WTC11 (cell line): ENCODE measurements at regions not wholly inside any gene's neighbourhood (a gene's known extent, or its start where the extent isn't known, plus 50 kb on each side); places are given as distances from the start of the nearest gene placed in this dataset.

ENCODE experiments used
- CREM ChIP-seq: sonication (generic); formaldehyde crosslinking; IDR thresholded peaks from 2 replicates; pipeline ENCODE4 v1.8.1; 2022; ENCODE audit warnings: mild to moderate bottlenecking, missing genetic modification reagents, moderate library complexity
- ETV6 ChIP-seq: sonication (generic); formaldehyde crosslinking; IDR thresholded peaks from 2 replicates; pipeline ENCODE4 v1.8.1; 2022; ENCODE audit warnings: mild to moderate bottlenecking, missing genetic modification reagents
- MXD4 ChIP-seq: fragments of 250-450 bp; sonication (Bioruptor Pico); IDR thresholded peaks from 2 replicates; pipeline ENCODE4 v1.8.0; 2021; ENCODE audit warnings: mild to moderate bottlenecking, moderate library complexity, borderline replicate concordance
- NR2C2 ChIP-seq: sonication (generic); formaldehyde crosslinking; IDR thresholded peaks from 2 replicates; pipeline ENCODE4 v1.8.0; 2022; ENCODE audit warnings: mild to moderate bottlenecking, missing genetic modification reagents
- NR3C1 ChIP-seq: sonication (generic); formaldehyde crosslinking; conservative IDR thresholded peaks from 2 replicates; pipeline ENCODE4 v1.8.1; 2023; ENCODE audit warnings: low read depth, mild to moderate bottlenecking, missing genetic modification reagents
- SMAD3 ChIP-seq: sonication (generic); formaldehyde crosslinking; IDR thresholded peaks from 2 replicates; pipeline ENCODE4 v1.8.0; 2022; ENCODE audit warnings: missing genetic modification reagents, mild to moderate bottlenecking, borderline replicate concordance
- SP1 ChIP-seq: sonication (generic); formaldehyde crosslinking; conservative IDR thresholded peaks from 2 replicates; pipeline ENCODE4 v1.8.1; 2022; ENCODE audit warnings: missing genetic modification reagents
- TF ChIP-seq, protein P1 (sequence below): sonication (generic); formaldehyde crosslinking; IDR thresholded peaks from 2 replicates; pipeline ENCODE4 v1.8.0; 2023; ENCODE audit warnings: missing genetic modification reagents, mild to moderate bottlenecking, borderline replicate concordance
- TF ChIP-seq, protein P2 (sequence below): sonication (generic); formaldehyde crosslinking; IDR thresholded peaks from 2 replicates; pipeline ENCODE4 v1.8.1; 2022; ENCODE audit warnings: low read depth, missing genetic modification reagents, borderline replicate concordance
- TF ChIP-seq, protein P3 (sequence below): fragments of 200-600 bp; IDR thresholded peaks from 2 replicates; pipeline ENCODE4 v1.8.0; 2022; ENCODE audit warnings: antibody characterized with exemption
- TF ChIP-seq, protein P4 (sequence below): sonication (generic); formaldehyde crosslinking; IDR thresholded peaks from 2 replicates; pipeline ENCODE4 v1.8.1; 2023; ENCODE audit warnings: mild to moderate bottlenecking, missing genetic modification reagents, moderate library complexity
- TF ChIP-seq, protein P5 (sequence below): sonication (generic); formaldehyde crosslinking; IDR thresholded peaks from 2 replicates; pipeline ENCODE4 v1.8.0; 2022; ENCODE audit warnings: mild to moderate bottlenecking, missing genetic modification reagents
- TF ChIP-seq, protein P6 (sequence below): sonication (generic); formaldehyde crosslinking; IDR thresholded peaks from 2 replicates; pipeline ENCODE4 v1.8.1; 2022; ENCODE audit warnings: missing genetic modification reagents, borderline replicate concordance

DNA sequence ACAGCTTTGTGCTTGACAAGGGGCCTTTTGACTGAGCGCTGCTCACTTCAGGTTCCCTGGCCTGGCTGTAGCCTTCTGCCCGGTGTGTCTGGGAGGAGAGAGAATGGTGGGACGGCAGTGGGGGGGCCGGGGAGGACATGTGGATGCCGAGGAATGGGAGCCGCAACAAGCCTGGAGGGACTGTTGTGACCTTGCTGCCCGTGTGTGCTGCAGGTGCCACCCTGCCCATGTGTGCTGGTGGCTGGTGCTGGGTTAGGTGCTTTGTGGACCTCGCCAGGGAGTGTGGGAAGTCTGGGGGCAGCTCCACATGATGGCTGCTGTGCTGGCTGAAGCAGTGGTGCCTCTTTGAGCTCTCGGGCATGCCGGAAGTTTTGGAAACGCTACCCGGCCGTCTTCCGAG is 132.1 kb downstream of the LAT start:
- no peak for TF ChIP-seq ETV6 (CRISPR knock-in tag)
- TF ChIP-seq MXD4 (CRISPR knock-in tag): no peak
- TF ChIP-seq, protein P1, sequence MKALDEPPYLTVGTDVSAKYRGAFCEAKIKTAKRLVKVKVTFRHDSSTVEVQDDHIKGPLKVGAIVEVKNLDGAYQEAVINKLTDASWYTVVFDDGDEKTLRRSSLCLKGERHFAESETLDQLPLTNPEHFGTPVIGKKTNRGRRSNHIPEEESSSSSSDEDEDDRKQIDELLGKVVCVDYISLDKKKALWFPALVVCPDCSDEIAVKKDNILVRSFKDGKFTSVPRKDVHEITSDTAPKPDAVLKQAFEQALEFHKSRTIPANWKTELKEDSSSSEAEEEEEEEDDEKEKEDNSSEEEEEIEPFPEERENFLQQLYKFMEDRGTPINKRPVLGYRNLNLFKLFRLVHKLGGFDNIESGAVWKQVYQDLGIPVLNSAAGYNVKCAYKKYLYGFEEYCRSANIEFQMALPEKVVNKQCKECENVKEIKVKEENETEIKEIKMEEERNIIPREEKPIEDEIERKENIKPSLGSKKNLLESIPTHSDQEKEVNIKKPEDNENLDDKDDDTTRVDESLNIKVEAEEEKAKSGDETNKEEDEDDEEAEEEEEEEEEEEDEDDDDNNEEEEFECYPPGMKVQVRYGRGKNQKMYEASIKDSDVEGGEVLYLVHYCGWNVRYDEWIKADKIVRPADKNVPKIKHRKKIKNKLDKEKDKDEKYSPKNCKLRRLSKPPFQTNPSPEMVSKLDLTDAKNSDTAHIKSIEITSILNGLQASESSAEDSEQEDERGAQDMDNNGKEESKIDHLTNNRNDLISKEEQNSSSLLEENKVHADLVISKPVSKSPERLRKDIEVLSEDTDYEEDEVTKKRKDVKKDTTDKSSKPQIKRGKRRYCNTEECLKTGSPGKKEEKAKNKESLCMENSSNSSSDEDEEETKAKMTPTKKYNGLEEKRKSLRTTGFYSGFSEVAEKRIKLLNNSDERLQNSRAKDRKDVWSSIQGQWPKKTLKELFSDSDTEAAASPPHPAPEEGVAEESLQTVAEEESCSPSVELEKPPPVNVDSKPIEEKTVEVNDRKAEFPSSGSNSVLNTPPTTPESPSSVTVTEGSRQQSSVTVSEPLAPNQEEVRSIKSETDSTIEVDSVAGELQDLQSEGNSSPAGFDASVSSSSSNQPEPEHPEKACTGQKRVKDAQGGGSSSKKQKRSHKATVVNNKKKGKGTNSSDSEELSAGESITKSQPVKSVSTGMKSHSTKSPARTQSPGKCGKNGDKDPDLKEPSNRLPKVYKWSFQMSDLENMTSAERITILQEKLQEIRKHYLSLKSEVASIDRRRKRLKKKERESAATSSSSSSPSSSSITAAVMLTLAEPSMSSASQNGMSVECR (CRISPR knock-in tag): no peak
- TF ChIP-seq, protein P2, sequence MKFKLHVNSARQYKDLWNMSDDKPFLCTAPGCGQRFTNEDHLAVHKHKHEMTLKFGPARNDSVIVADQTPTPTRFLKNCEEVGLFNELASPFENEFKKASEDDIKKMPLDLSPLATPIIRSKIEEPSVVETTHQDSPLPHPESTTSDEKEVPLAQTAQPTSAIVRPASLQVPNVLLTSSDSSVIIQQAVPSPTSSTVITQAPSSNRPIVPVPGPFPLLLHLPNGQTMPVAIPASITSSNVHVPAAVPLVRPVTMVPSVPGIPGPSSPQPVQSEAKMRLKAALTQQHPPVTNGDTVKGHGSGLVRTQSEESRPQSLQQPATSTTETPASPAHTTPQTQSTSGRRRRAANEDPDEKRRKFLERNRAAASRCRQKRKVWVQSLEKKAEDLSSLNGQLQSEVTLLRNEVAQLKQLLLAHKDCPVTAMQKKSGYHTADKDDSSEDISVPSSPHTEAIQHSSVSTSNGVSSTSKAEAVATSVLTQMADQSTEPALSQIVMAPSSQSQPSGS (CRISPR knock-in tag): no peak
- TF ChIP-seq, protein P3, sequence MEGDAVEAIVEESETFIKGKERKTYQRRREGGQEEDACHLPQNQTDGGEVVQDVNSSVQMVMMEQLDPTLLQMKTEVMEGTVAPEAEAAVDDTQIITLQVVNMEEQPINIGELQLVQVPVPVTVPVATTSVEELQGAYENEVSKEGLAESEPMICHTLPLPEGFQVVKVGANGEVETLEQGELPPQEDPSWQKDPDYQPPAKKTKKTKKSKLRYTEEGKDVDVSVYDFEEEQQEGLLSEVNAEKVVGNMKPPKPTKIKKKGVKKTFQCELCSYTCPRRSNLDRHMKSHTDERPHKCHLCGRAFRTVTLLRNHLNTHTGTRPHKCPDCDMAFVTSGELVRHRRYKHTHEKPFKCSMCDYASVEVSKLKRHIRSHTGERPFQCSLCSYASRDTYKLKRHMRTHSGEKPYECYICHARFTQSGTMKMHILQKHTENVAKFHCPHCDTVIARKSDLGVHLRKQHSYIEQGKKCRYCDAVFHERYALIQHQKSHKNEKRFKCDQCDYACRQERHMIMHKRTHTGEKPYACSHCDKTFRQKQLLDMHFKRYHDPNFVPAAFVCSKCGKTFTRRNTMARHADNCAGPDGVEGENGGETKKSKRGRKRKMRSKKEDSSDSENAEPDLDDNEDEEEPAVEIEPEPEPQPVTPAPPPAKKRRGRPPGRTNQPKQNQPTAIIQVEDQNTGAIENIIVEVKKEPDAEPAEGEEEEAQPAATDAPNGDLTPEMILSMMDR: no peak
- TF ChIP-seq NR3C1 (CRISPR knock-in tag): no peak
- no peak for TF ChIP-seq SP1 (CRISPR knock-in tag)
- TF ChIP-seq SMAD3 (CRISPR knock-in tag): no peak
- TF ChIP-seq, protein P4, sequence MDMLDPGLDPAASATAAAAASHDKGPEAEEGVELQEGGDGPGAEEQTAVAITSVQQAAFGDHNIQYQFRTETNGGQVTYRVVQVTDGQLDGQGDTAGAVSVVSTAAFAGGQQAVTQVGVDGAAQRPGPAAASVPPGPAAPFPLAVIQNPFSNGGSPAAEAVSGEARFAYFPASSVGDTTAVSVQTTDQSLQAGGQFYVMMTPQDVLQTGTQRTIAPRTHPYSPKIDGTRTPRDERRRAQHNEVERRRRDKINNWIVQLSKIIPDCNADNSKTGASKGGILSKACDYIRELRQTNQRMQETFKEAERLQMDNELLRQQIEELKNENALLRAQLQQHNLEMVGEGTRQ (CRISPR knock-in tag): no peak
- TF ChIP-seq, protein P5, sequence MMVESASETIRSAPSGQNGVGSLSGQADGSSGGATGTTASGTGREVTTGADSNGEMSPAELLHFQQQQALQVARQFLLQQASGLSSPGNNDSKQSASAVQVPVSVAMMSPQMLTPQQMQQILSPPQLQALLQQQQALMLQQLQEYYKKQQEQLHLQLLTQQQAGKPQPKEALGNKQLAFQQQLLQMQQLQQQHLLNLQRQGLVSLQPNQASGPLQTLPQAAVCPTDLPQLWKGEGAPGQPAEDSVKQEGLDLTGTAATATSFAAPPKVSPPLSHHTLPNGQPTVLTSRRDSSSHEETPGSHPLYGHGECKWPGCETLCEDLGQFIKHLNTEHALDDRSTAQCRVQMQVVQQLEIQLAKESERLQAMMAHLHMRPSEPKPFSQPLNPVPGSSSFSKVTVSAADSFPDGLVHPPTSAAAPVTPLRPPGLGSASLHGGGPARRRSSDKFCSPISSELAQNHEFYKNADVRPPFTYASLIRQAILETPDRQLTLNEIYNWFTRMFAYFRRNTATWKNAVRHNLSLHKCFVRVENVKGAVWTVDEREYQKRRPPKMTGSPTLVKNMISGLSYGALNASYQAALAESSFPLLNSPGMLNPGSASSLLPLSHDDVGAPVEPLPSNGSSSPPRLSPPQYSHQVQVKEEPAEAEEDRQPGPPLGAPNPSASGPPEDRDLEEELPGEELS (CRISPR knock-in tag): no peak
- TF ChIP-seq, protein P6, sequence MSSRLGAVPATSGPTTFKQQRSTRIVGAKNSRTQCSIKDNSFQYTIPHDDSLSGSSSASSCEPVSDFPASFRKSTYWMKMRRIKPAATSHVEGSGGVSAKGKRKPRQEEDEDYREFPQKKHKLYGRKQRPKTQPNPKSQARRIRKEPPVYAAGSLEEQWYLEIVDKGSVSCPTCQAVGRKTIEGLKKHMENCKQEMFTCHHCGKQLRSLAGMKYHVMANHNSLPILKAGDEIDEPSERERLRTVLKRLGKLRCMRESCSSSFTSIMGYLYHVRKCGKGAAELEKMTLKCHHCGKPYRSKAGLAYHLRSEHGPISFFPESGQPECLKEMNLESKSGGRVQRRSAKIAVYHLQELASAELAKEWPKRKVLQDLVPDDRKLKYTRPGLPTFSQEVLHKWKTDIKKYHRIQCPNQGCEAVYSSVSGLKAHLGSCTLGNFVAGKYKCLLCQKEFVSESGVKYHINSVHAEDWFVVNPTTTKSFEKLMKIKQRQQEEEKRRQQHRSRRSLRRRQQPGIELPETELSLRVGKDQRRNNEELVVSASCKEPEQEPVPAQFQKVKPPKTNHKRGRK (CRISPR knock-in tag): no peak
- no peak for TF ChIP-seq NR2C2 (CRISPR knock-in tag)
- no peak for TF ChIP-seq CREM (CRISPR knock-in tag)
